Vagina (tissue), 2 donors: ENCODE measurements at regions not wholly inside any gene's neighbourhood (a gene's known extent, or its start where the extent isn't known, plus 50 kb on each side); places are given as distances from the start of the nearest gene placed in this dataset.

Experiments used
- DNase-seq, 2 donors: peaks; one replicate each; pipeline ENCODE4 v3.0.0-alpha.2; 2017; ENCODE audit errors: extremely low spot score in 2 of 2
- H3K27ac ChIP-seq: fragments of 200-600 bp; sonication (generic); one replicate; pipeline ENCODE4 v1.5.1; 2019
- H3K27me3 ChIP-seq: fragments of 200-600 bp; sonication (generic); one replicate; pipeline ENCODE4 v1.5.1; 2019
- H3K36me3 ChIP-seq, 2 donors: fragments of 200-600 bp; sonication (generic); one replicate each; pipeline ENCODE4 v1.5.1; 2017 to 2019
- H3K4me1 ChIP-seq: fragments of 200-600 bp; sonication (generic); one replicate; pipeline ENCODE4 v1.5.1; 2019
- H3K4me3 ChIP-seq, 2 donors: fragments of 200-600 bp; sonication (generic); 1 replicate in 1 of 2; 2 replicates in 1 of 2; pipeline ENCODE4 v1.5.1; 2016 to 2019
- H3K9me3 ChIP-seq: fragments of 200-600 bp; sonication (generic); one replicate; pipeline ENCODE4 v1.5.1; 2019
- POLR2A ChIP-seq, 2 donors: fragments of 450-650 bp; IDR thresholded peaks; one replicate each; pipeline ENCODE4 v1.6.1; 2017; ENCODE audit warnings: antibody characterized with exemption in 2 of 2, mild to moderate bottlenecking in 2 of 2, moderate library complexity in 2 of 2
- POLR2AphosphoS5 ChIP-seq, 2 donors: sonication (generic); formaldehyde crosslinking; IDR thresholded peaks; one replicate each; pipeline ENCODE4 v1.9.0; 2017; ENCODE audit warnings: antibody characterized with exemption in 2 of 2, mild to moderate bottlenecking in 2 of 2, low read depth in 1 of 2; ENCODE audit not compliant: insufficient read depth in 1 of 2
- intact Hi-C: fragments of 100-400 bp; cut with DNase I; formaldehyde crosslinking; loops from one replicate; pipeline ENCODE4 v1.15.1; 2023
- TF ChIP-seq, protein P1 (sequence below), 3 experiments: fragments of 450-650 bp in 2 of 3; fragments of 200-600 bp in 1 of 3; sonication (generic) in 1 of 3; IDR thresholded peaks; one replicate each; pipeline ENCODE4 v1.5.1; 2017 to 2019; ENCODE audit warnings: antibody characterized with exemption in 3 of 3, mild to moderate bottlenecking in 2 of 3, moderate library complexity in 2 of 3

DNA sequence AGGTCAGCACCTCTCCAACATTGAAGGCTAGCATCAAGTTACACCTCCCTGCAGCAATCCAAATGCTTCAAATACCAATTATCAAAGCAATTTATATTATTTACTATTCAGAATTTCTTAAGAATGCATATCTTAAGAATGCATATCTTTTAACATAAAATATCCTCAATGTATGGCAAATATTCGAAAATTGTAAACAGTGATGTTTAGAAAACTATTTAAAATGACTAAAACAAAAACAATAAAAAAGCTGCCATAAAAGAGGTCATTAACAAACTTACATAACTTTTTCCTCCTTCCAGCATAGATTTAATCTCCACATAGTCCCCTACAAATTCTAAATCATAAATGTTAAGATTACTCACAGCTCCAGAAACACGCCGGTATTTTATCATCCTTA lies 85.1 kb upstream of the SOX6 start:
- Histone ChIP-seq H3K27ac (no peak overlapping the region), H3K9me3 (no peaks in the 10 kb centered on the region), H3K4me1 (no peaks in the 10 kb centered on the region), H3K36me3 (no peaks in the 10 kb centered on the region), H3K4me3 (no peak overlapping the region), H3K27me3 (no peaks in the 10 kb centered on the region)
- TF ChIP-seq POLR2AphosphoS5 (IDR thresholded peaks at IDR 0.05; ENCODE audit: insufficient read depth in 1 of 2, low read depth in 1 of 2), result no peak
- TF ChIP-seq, protein P1, sequence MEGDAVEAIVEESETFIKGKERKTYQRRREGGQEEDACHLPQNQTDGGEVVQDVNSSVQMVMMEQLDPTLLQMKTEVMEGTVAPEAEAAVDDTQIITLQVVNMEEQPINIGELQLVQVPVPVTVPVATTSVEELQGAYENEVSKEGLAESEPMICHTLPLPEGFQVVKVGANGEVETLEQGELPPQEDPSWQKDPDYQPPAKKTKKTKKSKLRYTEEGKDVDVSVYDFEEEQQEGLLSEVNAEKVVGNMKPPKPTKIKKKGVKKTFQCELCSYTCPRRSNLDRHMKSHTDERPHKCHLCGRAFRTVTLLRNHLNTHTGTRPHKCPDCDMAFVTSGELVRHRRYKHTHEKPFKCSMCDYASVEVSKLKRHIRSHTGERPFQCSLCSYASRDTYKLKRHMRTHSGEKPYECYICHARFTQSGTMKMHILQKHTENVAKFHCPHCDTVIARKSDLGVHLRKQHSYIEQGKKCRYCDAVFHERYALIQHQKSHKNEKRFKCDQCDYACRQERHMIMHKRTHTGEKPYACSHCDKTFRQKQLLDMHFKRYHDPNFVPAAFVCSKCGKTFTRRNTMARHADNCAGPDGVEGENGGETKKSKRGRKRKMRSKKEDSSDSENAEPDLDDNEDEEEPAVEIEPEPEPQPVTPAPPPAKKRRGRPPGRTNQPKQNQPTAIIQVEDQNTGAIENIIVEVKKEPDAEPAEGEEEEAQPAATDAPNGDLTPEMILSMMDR (IDR thresholded peaks at IDR 0.05), result no peak
- TF ChIP-seq POLR2A (IDR thresholded peaks at IDR 0.05), result no peak
- intact Hi-C loops, result no loop called here
- no peak for DNase-seq

DNA sequence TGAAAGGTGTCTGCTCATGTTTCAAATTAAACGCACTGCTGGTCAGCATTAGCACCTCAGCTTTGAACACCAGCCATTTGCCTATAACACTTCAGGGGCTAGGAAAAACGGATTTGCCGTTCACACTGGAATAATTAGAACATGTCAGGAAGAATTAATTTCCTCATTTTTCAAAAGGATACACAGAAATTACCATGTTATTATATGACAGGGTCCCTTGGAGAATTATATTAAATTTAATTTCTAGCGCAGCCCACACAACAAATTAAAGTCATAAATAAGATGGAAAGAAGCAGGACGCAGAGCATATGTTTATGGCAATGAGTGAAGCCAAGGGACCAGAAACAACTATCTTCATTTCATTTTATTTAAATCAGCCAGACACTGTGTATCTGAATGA lies 83.8 kb upstream of the SOX6 start:
- intact Hi-C loops, result no loop called here
- H3K27me3 ChIP-seq, result no peaks in the 10 kb centered on the region
- H3K4me1 ChIP-seq, result no peaks in the 10 kb centered on the region
- H3K27ac ChIP-seq, result no peak overlapping the region
- TF ChIP-seq POLR2AphosphoS5 (IDR thresholded peaks at IDR 0.05; ENCODE audit: insufficient read depth in 1 of 2, low read depth in 1 of 2), result no peak
- no peak for TF ChIP-seq POLR2A (IDR thresholded peaks at IDR 0.05)
- TF ChIP-seq, protein P1 (IDR thresholded peaks at IDR 0.05), result no peak
- no peak overlapping the region for H3K4me3 ChIP-seq
- no peak for DNase-seq
- no peaks in the 10 kb centered on the region for H3K9me3 ChIP-seq
- H3K36me3 ChIP-seq, result no peaks in the 10 kb centered on the region

DNA sequence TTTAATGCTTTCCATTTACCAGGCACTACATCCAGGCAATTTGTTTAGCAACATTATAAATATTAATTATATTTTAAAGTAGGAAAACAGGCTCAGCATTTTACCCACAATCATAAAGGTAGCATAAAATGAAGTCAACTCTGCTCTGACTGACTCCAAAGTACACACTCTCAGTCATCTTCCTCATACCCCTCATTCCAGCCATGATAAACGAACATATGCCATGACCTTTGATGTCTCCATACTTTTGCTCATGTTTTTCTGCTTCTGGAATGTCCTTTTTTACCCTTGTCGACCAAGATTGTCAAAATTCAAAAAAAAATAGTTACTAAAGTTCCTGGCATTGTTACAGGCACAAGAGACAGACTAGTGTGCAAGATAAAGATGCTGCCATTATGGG lies 77.7 kb upstream of the SOX6 start:
- H3K27me3 ChIP-seq, result no peaks in the 10 kb centered on the region
- H3K4me3 ChIP-seq, result no peak overlapping the region
- H3K9me3 ChIP-seq, result no peaks in the 10 kb centered on the region
- DNase-seq, result no peak
- no peaks in the 10 kb centered on the region for H3K36me3 ChIP-seq
- H3K4me1 ChIP-seq, result no peaks in the 10 kb centered on the region
- intact Hi-C loops, result no loop called here
- TF ChIP-seq, protein P1 (IDR thresholded peaks at IDR 0.05), result no peak
- no peak for TF ChIP-seq POLR2AphosphoS5 (IDR thresholded peaks at IDR 0.05; ENCODE audit: insufficient read depth in 1 of 2, low read depth in 1 of 2)
- no peak for TF ChIP-seq POLR2A (IDR thresholded peaks at IDR 0.05)
- H3K27ac ChIP-seq, result no peak overlapping the region

DNA sequence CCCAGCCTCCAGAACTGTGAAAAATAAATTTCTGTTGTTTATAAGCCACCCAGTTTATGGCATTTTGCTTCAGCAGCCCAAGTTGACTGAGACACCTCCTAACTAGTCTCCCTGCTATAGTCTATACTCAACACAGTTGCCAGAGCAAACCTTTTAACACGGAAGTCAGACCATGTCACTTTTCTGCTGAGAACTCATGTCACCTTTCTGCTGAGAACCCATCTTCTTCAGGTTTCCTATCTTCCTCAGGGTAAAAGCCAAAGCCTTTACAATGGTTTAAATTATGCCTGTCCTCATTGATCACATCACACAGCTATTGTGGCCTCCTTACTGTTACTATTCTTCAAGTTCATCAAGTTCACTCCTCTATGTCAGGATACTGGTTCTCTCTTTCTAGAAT lies 74.3 kb upstream of the SOX6 start:
- no peaks in the 10 kb centered on the region for H3K4me1 ChIP-seq

DNA sequence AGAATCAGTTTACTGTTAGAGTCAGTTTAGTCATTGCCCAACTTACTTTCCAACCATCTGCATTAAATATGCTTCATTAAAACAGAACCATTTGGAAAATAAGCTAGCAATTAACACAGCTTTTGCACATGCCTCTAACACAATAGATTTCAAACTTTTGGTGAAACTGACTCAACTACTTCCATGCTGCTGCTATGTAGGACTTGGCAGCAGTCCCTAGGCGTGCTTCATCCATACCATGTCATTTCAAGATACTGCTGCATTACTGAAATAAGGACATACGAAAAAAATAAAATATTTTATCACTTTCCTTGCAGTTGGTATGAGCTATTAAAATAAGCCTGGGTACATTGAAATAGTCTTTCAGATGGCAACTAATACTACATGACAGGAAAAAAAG lies 65.5 kb upstream of the SOX6 start:
- no peak for TF ChIP-seq POLR2A (IDR thresholded peaks at IDR 0.05)
- Histone ChIP-seq H3K9me3 (no peaks in the 10 kb centered on the region), H3K4me3 (no peak overlapping the region), H3K27me3 (no peaks in the 10 kb centered on the region), H3K36me3 (no peaks in the 10 kb centered on the region), H3K4me1 (no peaks in the 10 kb centered on the region), H3K27ac (no peak overlapping the region)
- intact Hi-C loops, result no loop called here
- no peak for DNase-seq

More for the DNA sequence above, 74.3 kb upstream of the SOX6 start:
- TF ChIP-seq, protein P1 (IDR thresholded peaks at IDR 0.05), result no peak
- TF ChIP-seq POLR2A (IDR thresholded peaks at IDR 0.05), result no peak
- no peak for TF ChIP-seq POLR2AphosphoS5 (IDR thresholded peaks at IDR 0.05; ENCODE audit: insufficient read depth in 1 of 2, low read depth in 1 of 2)
- no peaks in the 10 kb centered on the region for H3K9me3 ChIP-seq
- intact Hi-C loops, result no loop called here
- no peaks in the 10 kb centered on the region for H3K36me3 ChIP-seq
- DNase-seq, result no peak
- no peaks in the 10 kb centered on the region for H3K27me3 ChIP-seq
- no peak overlapping the region for H3K27ac ChIP-seq
- H3K4me3 ChIP-seq, result no peak overlapping the region
